ENCODE measurements at regions not wholly inside any gene's neighbourhood (a gene's known extent, or its start where the extent isn't known, plus 50 kb on each side); places are given as distances from the start of the nearest gene placed in this dataset.

DNA sequence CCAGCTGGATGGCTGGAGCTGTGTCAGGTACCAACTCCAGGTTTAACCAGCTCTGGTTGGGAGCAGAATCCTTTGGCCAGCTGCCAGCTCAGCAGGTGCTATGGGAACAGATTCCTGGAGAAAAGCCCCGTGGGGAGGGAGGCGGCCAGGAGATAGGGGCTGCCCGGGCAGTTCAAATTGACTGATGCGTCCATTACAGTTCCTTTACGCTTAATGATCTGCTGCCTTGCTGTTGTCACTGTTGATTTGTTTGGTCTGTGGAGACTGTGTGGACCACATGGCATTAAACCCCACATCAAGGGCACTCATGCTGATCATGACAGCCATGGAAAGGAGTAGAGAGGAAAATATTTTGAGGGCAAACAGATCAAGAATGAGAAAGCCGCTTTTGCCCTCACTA, 200.0 kb downstream of the TSN start:
- intact Hi-C loops (cut with DNase I) = no loop called here
- peak in 1 of 10 donors; percentile 84 for DNase-seq

DNA sequence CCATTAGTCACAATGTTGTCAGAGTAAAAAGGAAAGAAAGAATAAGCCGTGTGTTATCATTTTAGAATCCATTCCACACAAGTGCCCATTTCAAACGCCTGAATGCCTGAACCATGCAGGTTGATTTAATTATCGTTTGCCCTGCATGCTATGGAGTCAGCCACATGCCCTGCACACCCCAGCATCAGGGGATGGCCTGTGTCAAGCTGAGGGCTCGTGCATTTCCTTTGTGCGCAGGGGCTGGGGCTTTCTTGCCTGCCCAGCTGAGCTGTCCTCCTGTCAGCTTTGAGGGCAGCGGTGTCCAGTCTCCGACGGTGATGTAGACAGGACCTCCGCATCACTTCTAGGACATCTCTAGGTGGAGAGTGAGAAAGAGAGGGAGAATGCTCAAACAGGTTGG, 200.4 kb downstream of the TSN start:
- intact Hi-C loops (cut with DNase I) = no loop called here
- DNase-seq = no peak

DNA sequence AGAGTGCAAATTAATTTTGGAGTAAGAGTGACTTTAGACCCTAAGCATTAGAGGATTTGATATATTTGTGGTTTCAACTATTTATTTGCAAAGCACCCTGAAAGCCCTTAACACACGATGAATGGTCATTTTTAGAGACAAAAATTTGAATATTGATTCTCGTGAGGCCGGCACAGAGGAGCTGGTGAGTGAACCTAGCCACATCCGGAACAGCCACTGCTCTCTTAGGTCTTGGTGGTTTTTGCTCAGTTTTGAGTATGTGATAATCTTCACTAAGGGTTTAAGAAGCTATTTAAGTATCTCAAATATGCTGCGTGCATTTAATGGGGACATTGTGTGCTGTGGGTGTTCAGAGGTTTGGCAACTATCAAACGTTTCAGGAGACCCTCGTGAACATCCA, 204.8 kb downstream of the TSN start:
- no peak for DNase-seq
- intact Hi-C loops (cut with DNase I) = no loop called here

DNA sequence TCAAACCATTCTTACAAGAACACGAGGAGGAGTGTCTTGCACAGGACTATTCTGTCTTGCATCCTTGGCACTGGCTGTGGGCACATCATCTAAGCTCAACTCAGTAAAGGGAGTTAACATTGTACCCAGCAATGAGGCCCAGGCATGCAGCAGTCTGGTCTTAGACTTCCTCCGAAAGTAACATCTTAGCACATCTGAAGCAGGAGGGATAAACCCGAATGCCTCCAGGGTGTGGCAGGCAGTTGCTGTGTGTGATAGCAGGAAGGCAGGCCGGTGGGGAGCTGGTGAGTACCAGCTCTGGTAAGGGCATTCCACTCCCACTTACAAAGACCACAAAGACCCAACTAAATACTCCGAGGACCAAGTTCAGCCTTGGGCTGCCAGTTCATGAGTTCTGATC, 206.3 kb downstream of the TSN start:
- intact Hi-C loops (cut with DNase I) = no loop called here
- DNase-seq = no peak

DNA sequence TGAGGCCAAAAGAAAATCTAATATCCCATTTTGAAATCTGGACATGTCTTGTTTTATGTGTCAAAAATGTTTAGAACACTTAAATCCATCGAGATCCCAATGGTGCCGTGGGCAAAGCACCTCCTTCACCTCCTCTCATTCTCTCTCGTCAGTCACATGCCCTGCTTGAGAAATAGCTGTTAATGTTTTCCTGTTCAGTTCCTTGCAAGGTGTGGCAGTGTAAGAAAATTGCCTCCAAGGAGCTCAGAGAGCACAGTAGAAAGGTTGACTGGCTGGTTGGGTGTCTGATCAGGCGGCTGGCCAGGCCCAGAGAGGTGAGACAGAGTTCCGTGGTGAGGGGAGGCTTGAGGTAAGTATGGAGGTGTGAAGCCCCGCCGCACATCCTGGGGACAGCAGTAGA, 210.2 kb downstream of the TSN start:
- intact Hi-C loops (cut with DNase I) = no loop called here
- DNase-seq = no peak

DNA sequence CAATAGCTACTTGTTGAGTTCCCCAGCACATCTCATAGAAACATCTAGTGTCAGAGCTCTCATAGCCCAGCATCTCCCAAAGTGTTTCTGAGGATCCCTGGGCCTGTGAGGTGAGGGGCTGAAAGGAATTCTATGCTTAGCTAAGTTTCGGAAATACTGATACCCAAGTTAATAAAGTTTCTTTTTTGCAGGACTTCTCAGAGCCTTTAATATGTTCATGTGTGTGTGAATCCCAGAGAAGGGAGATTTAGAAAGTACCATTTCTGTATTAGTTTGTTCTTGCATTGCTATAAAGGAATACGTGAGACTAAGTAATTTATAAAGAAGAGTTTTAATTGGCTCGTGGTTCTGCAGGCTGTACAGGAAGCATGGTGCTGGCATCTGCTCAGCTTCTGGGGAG, 211.2 kb downstream of the TSN start:
- no peak for DNase-seq
- intact Hi-C loops (cut with DNase I) = no loop called here

DNA sequence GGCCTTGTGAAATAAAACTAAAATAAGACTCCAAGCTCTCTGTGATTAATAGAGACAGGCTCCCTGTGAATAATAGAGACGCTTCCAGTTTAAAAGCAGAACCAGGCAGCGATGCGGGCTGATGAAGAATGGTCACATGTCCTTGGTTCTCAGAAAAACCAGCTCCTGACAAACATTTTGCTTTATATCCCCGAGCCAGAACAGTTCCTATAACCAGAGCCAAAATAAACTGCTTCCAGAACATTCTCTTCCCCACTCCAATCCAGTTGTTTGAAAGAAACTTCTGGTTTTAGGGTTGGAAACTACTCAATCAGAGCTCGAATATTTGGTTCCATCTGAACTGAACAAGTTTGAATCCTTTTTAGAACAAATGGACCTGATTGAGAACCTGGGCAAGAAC, 213.7 kb downstream of the TSN start:
- DNase-seq = no peak
- intact Hi-C loops (cut with DNase I) = no loop called here

DNA sequence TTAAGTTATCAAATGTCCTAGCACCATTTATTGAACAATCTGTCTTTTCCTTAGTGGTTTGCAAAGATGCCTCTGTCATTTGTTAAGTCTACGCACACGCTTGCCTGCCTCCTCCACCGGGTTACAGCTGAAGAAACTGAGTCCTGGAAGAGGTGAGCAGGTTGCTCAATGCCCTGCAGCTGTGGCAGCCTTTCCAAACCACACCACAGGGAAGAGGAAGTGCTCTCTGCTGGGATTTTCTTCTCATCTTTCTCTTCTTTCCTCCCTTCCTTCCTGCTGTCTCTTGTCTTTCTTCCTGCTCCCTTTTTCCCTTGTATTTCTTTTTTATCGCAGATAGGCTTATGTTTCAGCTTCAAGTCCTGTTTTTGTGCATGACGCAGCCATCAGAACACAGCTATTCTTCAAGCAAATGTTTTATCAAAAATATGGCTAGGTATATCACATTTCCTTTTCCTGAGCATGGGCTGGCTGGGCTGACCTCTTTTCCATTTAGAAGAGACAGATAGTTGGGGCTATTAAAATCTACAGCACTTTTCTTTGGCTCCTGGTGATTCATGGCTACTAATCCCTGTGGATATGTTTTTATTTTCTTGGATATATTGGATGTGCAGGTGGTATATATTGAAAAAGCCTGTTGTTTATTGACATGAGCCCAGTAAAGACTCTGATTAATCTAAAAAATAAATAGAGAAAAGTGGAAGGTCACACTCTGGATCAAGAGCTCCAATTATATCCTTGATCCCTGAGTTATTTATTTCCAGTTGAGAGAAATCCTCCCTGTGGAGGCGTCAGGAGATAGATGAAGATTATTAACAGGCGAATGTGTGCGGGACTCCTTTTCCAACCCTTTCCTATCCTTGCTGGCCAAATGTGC, 214.6 kb downstream of the TSN start:
- intact Hi-C loops (cut with DNase I) = no loop called here

DNA sequence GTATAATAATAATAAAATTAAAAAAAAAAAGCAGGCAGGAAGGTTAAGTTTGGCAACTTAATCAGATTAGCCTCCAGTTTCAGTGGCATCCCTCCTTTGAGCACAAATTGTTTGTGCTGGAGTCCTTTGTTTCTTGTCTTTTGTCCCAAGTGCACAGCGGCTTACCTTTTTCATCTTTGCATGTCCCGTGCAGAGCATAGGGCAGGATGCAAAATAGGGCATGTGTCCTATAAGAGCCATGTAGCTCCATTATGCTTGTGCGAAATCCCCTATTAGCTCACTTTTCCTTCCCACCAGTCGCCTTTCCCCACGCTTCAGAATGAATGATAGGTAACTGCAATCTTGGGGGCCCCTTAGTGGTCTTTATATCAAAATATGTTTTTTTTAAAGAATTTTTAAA, 216.8 kb downstream of the TSN start:
- intact Hi-C loops (cut with DNase I) = no loop called here
- DNase-seq = no peak

More for the DNA sequence above, 214.6 kb downstream of the TSN start:
- no peak for DNase-seq

DNA sequence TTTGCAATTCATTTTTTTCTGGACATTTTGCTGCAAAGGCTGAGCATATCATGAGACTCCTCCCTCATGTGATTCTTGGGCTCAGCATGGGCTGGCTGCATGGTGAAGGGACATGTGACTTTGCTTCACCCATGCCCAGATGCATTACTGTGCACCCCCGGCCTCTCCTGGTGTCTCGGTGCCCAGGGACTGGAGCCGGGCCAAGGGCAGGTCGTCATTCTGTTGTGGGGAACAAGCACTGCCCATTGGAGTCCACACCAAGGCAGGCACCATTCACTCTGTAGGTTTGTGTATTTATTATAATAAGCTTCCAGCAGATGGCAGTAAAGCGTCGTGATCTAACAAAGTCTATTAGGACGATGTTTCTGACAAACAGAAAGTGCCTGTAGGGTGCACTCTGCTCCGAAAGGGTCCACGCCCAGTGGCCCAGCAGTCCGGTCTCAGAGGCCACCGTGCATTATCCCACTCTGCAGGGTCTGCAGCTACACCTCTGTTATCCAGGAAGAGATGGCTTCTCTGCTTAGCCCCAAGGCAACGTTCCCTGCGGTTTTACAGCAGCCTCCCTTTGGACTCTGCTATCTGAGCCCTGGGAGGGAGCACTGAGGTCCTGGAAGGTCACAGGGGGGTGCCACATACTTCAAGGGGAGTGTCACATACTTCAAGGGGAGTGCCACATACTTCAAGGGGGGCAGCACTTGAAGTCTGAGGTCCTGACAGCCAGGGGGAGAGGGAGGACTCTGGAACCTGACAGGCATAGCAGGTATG, 219.6 kb downstream of the TSN start:
- DNase-seq = peak in 8 of 10 donors; percentile 17 to 87 (median 38)
- intact Hi-C loops (cut with DNase I) = loop anchor here (1.0 to 5.0 kb wide), 2 partner anchors 163 to 476 kb away; no protein-coding TSS in a partner anchor

DNA sequence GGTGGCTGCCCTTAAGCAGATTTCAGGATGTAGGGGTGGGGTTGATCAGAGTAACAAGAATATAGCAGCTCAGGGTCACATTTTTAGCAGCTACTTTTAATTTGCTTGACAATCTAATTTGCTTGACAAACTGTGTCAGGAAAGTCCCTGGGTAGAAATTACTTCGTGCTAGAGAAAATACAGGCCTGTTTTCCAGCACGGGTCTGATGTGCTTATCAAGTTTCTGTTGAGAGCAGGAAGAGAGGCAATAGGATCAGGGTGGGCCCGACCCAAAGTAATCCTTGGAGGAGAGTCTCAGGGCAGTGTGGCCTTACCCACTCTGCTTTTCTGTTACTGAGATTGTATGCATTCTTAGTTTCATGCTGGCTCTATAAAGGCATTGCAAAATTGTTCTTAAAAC, 221.5 kb downstream of the TSN start:
- DNase-seq = no peak
- intact Hi-C loops (cut with DNase I) = loop anchor here (5.0 kb wide), 1 partner anchor 165 kb away; no protein-coding TSS in a partner anchor

DNA sequence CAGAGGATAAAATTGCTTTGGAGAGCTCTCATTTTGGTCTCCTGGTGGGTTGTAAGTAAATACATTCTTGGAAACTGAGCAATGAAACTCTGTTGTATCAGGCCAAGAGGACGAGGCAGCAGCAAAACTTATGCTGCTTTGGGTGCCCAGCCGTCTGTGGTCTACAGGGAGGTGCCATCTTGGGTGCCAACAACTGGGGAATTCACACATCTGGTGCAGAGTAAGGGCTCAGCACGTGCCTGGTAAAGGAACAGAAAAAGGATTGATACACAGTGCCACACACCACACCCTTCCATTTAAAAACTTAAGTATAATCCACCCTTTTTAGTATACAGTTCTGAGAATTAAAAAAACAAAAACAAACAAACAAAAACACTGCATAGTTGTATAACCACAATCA, 221.9 kb downstream of the TSN start:
- intact Hi-C loops (cut with DNase I) = loop anchor here (5.0 kb wide), 1 partner anchor 165 kb away; no protein-coding TSS in a partner anchor
- DNase-seq = no peak

DNA sequence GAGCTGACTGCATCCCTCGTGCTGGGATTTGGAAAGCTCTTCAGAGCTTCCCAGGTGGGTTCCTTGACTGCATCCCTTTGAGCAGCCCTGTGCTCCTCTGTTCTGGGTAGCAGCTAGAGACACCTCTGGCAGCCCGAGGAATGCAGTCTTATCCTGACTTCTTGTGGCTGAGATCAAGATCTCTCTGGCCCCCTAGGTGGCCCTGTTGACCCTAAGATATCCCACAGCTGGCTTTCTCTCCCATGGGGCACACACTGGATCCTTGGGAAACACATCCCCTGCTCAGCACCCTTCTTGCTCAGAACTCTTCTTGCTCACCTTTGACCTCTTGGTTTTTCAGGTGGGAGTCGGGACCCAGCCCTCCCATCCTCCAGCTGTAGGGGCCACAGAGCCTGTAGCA, 237.2 kb downstream of the TSN start:
- no peak for DNase-seq
- intact Hi-C loops (cut with DNase I) = no loop called here

DNA sequence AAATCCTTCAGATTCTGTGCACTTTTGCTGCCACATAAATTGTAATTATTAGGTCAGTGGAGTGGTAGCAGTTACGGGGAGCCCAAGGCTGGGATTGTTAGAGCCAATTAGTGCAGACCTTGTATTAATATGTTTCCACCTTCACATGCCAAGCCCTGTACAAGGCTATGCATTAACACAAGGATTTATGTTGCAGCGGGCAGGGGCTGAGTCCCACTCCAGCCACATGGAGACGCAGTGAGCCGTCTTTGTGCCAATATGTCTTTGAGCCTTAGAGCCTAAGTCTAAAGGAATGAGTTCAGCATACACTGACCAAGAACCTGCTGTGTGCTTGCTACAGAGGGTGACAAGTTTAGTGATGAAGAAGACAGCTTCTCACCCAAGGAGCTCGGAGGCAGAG, 238.2 kb downstream of the TSN start:
- DNase-seq = no peak
- intact Hi-C loops (cut with DNase I) = no loop called here

DNA sequence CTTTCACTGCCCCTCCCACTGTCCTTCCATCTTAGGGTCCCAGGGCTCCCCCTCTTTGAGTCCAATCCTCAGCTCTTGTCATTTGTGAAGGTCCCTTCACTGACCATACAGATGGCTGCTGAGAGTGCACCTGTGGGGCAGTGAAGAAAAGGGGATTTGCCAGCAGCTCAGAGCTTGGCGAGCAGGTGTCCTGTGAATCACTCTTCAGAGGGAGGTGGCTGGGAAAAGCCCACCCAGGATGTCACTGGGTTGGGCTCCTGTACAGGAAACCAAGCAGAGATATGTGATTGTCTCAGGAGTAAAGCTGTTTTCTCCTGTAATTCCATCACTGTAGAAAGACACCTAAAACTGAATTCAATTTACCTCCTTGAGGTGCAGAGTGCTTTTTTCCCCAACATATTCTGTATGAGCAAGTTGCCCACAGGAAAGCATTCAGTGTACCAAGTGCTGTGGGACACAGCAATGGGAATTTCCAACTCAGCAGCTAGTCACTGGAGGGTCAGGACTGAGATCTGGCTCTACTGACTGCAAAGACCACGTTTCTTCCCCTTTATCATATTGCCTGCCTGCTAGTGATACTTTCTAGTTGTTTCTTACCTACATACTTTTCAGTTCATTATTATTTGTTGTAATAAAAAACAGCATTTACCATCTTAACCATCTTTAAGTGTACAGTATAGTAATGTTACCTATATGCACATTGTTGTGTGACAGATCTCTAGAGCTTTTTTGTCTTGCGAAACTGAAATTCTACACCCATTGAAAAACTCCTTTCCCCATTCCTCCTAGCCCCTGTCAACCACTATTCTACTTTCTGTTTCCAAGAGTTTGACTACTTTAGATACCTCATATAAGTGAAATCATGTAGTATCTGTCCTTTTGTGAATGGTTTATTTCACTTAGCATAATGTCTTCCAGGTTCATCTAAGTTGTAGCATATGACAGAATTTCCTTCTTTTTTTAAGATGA, 239.1 kb downstream of the TSN start:
- DNase-seq = no peak

DNA sequence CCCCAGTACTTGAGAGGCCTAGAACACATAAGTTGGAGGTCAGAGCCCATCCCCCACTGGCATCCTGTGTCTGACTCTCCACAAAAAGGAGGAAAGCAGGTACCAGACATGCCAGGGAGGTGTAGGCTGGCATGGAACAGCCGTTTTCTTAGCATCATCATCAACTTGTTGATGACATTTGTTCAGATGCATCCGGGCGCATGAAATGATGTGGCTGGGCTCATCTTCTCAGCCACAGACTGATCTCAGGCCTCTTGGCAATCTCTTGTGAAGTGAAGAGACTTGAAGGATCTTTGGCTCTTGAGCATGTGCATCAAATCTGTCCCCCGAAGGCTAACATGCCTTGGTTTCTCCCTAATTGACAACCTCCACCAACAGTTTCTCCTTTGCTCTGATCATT, 243.3 kb downstream of the TSN start:
- intact Hi-C loops (cut with DNase I) = no loop called here
- DNase-seq = no peak

More for the DNA sequence above, 239.1 kb downstream of the TSN start:
- intact Hi-C loops (cut with DNase I) = no loop called here

DNA sequence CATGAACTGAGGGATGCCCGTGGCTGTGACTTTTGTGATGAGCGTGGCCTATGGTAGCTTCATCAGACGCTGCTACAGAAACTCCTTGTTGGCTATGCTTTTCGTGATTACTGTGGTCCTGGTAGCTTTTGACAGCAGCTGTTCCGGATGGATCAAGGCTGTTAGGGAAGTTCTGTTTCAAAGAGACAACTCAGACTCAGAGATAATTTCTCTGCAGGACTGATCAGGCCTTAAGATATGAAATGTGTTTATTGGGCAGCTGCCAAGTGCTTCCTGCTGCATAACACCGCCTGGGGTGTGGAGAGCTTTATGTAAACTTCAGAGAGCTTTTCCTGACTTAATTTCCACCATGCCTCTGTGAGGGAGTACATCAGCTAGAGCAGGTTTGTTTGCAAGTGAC, 243.8 kb downstream of the TSN start:
- no peak for DNase-seq
- intact Hi-C loops (cut with DNase I) = no loop called here

DNA sequence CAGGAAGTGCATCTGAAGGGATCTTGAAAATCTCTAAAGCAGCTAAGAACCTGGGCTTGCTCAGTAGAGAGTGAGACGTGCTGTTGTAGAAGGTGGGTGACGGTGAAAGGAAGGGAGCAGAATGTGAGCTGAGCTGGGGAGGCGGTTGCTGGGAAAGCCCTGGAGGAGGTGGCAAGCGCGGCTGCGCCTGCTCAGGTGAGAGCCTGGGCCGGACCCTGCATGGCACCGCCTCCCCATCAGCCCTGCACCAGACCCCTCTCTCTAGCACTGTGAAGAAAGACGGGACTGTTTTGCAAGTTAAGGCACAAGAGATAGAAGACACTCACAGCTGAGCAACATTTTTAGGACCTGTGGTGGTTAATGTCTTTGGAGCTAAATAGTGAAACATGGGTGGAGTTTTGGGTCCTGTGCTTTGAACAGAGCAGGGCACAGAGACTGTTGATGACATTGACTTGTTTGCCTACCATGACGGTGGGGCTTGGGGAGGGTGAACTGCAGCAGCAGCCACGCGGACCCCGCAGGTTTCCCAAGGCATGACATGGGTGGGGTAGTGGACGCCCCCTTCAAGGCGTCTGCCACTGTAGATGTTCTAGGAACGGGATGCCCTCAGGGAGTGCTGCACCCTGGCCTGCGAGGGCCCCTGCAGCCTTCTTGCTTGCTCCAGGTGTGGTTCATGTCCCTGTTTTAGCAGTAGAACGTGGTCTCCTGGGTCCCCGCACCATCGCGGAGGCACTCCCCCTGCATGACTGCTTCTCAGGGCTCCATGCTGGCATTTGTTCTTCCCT, 245.3 kb downstream of the TSN start:
- no peak for DNase-seq
- intact Hi-C loops (cut with DNase I) = no loop called here

DNA sequence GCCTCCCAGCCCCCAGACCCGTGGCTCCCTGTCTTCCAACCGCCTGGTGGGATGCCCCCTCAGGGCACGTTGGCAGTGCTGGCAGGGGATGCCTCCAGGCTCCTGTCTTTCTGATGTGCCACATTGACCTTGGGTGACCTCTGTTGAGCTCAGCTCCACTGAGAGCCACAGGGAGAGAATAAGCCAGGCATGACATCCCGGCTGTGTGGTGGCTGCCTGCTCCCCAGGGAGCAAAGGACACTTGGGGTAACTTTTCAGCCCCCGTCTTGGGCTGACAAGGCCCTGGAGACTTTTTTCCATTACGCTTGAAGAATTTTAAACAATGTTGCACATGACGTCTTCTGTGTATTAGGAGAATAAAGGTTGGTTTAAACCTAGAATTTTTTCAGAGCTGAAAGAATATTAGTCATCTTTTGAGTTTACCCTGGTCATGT, 246.0 kb downstream of the TSN start:
- intact Hi-C loops (cut with DNase I) = no loop called here

More for the DNA sequence above, 246.0 kb downstream of the TSN start:
- no peak for DNase-seq

Data from posterior cingulate gyrus (tissue), 11 donors.